NT2/D1 (cell line): ENCODE measurements at regions not wholly inside any gene's neighbourhood (a gene's known extent, or its start where the extent isn't known, plus 50 kb on each side); places are given as distances from the start of the nearest gene placed in this dataset.

ENCODE experiments used
- SUZ12 ChIP-seq: IDR thresholded peaks from 2 replicates; pipeline ENCODE4 v1.6.1; 2011; ENCODE audit not compliant: insufficient read length, insufficient read depth; ENCODE audit errors: extremely low read depth
- YY1 ChIP-seq: IDR thresholded peaks from 2 replicates; pipeline ENCODE4 v1.6.1; 2011; ENCODE audit not compliant: insufficient read length, insufficient read depth
- ZNF274 ChIP-seq: IDR thresholded peaks from 2 replicates; pipeline ENCODE4 v1.6.1; 2011; ENCODE audit warnings: mild to moderate bottlenecking, low read depth, low read length

DNA sequence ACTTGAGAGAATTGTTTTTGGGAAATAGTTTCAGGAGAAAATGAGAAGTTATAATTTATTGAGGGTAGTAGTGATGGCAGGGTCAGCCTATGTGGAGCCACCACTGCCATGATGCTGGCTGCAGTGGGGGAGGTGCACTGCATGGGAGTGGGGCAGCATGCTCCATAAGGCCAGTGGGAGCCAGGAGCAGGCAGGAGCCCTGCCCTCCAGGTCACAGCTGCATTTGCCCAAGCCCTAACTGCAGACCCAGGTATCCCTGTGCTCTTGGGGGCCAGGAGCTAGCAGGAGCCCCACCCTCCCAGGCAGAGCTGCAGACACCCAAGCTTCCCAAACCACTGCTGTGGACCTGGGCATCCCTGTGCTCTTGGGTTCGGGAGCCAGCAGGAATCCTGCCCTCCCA lies 757.3 kb upstream of the CRIM1 start:
- TF ChIP-seq ZNF274 (no peak), YY1 (no peak), SUZ12 (no peak)
